ENCODE measurements at regions not wholly inside any gene's neighbourhood (a gene's known extent, or its start where the extent isn't known, plus 50 kb on each side); places are given as distances from the start of the nearest gene placed in this dataset.
"Not testable (repeated sequence)": the region's sequence is repeated elsewhere in the genome, so short reads cannot be mapped to it uniquely, and the experiment has no call there.

- no peak for TF ChIP-seq REST (IDR thresholded peaks at IDR 0.05; ENCODE audit: insufficient read depth in 1 of 2, low read depth in 2 of 2, low read length in 1 of 2)
- no peak for TF ChIP-seq POLR2AphosphoS5 (IDR thresholded peaks at IDR 0.05; ENCODE audit: low read depth, low read length)
- TF ChIP-seq CTCF (IDR thresholded peaks at IDR 0.05): no peak
- no peak for TF ChIP-seq SIN3A (IDR thresholded peaks at IDR 0.05; ENCODE audit: borderline replicate concordance, insufficient read depth, low read depth, low read length)
- no peak for TF ChIP-seq TCF7L2 (IDR thresholded peaks at IDR 0.05; ENCODE audit: low read depth, low read length)
- no peaks in the 10 kb centered on the region for H3K9me3 ChIP-seq (ENCODE audit: control insufficient read depth, insufficient read depth, low read depth, low read length)
- ChIA-PET POLR2A (no interaction called here), CTCF (no interaction called here)
- H3K4me1 ChIP-seq (ENCODE audit: control insufficient read depth, insufficient read depth, low read length): no peaks in the 10 kb centered on the region
- intact Hi-C loops (cut with micrococcal nuclease; ENCODE audit: unreplicated experiment) (no loop called here), in situ Hi-C loops (cut with HindIII; ENCODE audit: low pct_unique_long_range_greater_than_20kb, low sequenced_read_pairs) (no loop called here)
- no peaks in the 10 kb centered on the region for H3K36me3 ChIP-seq (ENCODE audit: control insufficient read depth, insufficient read depth, low read length)
- no peaks in the 10 kb centered on the region for H3K27me3 ChIP-seq (ENCODE audit: control insufficient read depth, insufficient read depth, low read length)
- H3K4me3 ChIP-seq (ENCODE audit: low read depth in 2 of 2, low read length in 2 of 2): no peak overlapping the region
- no peak overlapping the region for H3K27ac ChIP-seq (ENCODE audit: low read length)
- BruUV-seq (replicated peaks): no TSS peak
- ATAC-seq (no peak), DNase-seq (ENCODE audit: low read depth, low spot score) (no peak)
Observed at GRCh38 chr1:190942475-190942874, 464.8 kb upstream of the BRINP3 start.

- in situ Hi-C loops (cut with HindIII; ENCODE audit: low pct_unique_long_range_greater_than_20kb, low sequenced_read_pairs); H3K4me3 ChIP-seq (ENCODE audit: low read depth in 2 of 2, low read length in 2 of 2); CTCF ChIA-PET; H3K27me3 ChIP-seq (ENCODE audit: control insufficient read depth, insufficient read depth, low read length); H3K36me3 ChIP-seq (ENCODE audit: control insufficient read depth, insufficient read depth, low read length); H3K27ac ChIP-seq (ENCODE audit: low read length); POLR2A ChIA-PET; BruUV-seq (replicated peaks); H3K9me3 ChIP-seq (ENCODE audit: control insufficient read depth, insufficient read depth, low read depth, low read length); intact Hi-C loops (cut with micrococcal nuclease; ENCODE audit: unreplicated experiment); ATAC-seq; DNase-seq (ENCODE audit: low read depth, low spot score); H3K4me1 ChIP-seq (ENCODE audit: control insufficient read depth, insufficient read depth, low read length): not testable (repeated sequence)
Observed at GRCh38 chr1:190943722-190944121, 466.1 kb upstream of the BRINP3 start.

- Histone ChIP-seq H3K27me3 (ENCODE audit: control insufficient read depth, insufficient read depth, low read length) (no peaks in the 10 kb centered on the region), H3K9me3 (ENCODE audit: control insufficient read depth, insufficient read depth, low read depth, low read length) (no peaks in the 10 kb centered on the region), H3K36me3 (ENCODE audit: control insufficient read depth, insufficient read depth, low read length) (no peaks in the 10 kb centered on the region), H3K4me3 (ENCODE audit: low read depth in 2 of 2, low read length in 2 of 2) (no peak overlapping the region), H3K27ac (ENCODE audit: low read length) (no peak overlapping the region), H3K4me1 (ENCODE audit: control insufficient read depth, insufficient read depth, low read length) (no peaks in the 10 kb centered on the region)
- no peak for TF ChIP-seq TCF7L2 (IDR thresholded peaks at IDR 0.05; ENCODE audit: low read depth, low read length)
- no peak for TF ChIP-seq REST (IDR thresholded peaks at IDR 0.05; ENCODE audit: insufficient read depth in 1 of 2, low read depth in 2 of 2, low read length in 1 of 2)
- TF ChIP-seq CTCF (IDR thresholded peaks at IDR 0.05): no peak
- ATAC-seq: no peak
- no TSS peak for BruUV-seq (replicated peaks)
- CTCF ChIA-PET: no interaction called here
- intact Hi-C loops (cut with micrococcal nuclease; ENCODE audit: unreplicated experiment) (no loop called here), in situ Hi-C loops (cut with HindIII; ENCODE audit: low pct_unique_long_range_greater_than_20kb, low sequenced_read_pairs) (no loop called here)
- POLR2A ChIA-PET: no interaction called here
- DNase-seq (ENCODE audit: low read depth, low spot score): no peak
Observed at GRCh38 chr1:190949939-190950338, 472.3 kb upstream of the BRINP3 start.
